Ovary (tissue), 3 donors: ENCODE measurements at regions not wholly inside any gene's neighbourhood (a gene's known extent, or its start where the extent isn't known, plus 50 kb on each side); places are given as distances from the start of the nearest gene placed in this dataset.
"Not testable (repeated sequence)": the region's sequence is repeated elsewhere in the genome, so short reads cannot be mapped to it uniquely, and the experiment has no call there.

Experiments
- CTCF ChIP-seq, 3 donors: fragments of 450-650 bp in 2 of 3; fragments of 200-600 bp in 1 of 3; IDR thresholded peaks; one replicate each; pipeline versions ENCODE4 v1.5.1 to v1.8.0; 2016 to 2022; ENCODE audit warnings: antibody characterized with exemption in 3 of 3, mild to moderate bottlenecking in 1 of 3
- EP300 ChIP-seq: sonication (generic); formaldehyde crosslinking; IDR thresholded peaks from one replicate; pipeline ENCODE4 v1.6.1; 2017; ENCODE audit warnings: antibody characterized with exemption
- donor health status: DM: no; HTN: no; CAD: no.

- TF ChIP-seq CTCF (IDR thresholded peaks at IDR 0.05); EP300: not testable (repeated sequence)
Observed at GRCh38 chr14:19132836-19133120, 165.5 kb downstream of the POTEM start.
